Fibroblast of the conjunctiva (primary cell): ENCODE measurements at regions not wholly inside any gene's neighbourhood (a gene's known extent, or its start where the extent isn't known, plus 50 kb on each side); places are given as distances from the start of the nearest gene placed in this dataset.
A peak's percentile ranks its signal among the peaks of the same experiment; 100 is the strongest.

Experiments
- DNase-seq: peaks from one replicate; pipeline ENCODE4 v3.0.0-alpha.2; 2010; ENCODE audit warnings: low read depth

- DNase-seq: peak; percentile 93
Observed at GRCh38 chr1:90402893-90403849, 313.9 kb downstream of the BARHL2 start.

- DNase-seq: peak; percentile 69
Observed at GRCh38 chr1:90400131-90400530, 317.0 kb downstream of the BARHL2 start.

- DNase-seq: no peak
Observed at GRCh38 chr1:90396917-90397316, 320.2 kb downstream of the BARHL2 start.

- DNase-seq: no peak
Observed at GRCh38 chr1:90394247-90394646, 322.9 kb downstream of the BARHL2 start.

- DNase-seq: no peak
Observed at GRCh38 chr1:90393025-90393424, 324.1 kb downstream of the BARHL2 start.

- no peak for DNase-seq
Observed at GRCh38 chr1:90391126-90391525, 326.0 kb downstream of the BARHL2 start.

- DNase-seq: no peak
Observed at GRCh38 chr1:90387805-90388204, 329.3 kb downstream of the BARHL2 start.

GRCh38 chr1:90386899-90387720, 330.0 kb downstream of the BARHL2 start:
- DNase-seq: no peak

- DNase-seq: no peak
Observed at GRCh38 chr1:90384193-90384592, 332.9 kb downstream of the BARHL2 start.

GRCh38 chr1:90382161-90382560, 334.9 kb downstream of the BARHL2 start:
- DNase-seq: no peak

GRCh38 chr1:90381598-90381997, 335.5 kb downstream of the BARHL2 start:
- DNase-seq: no peak

GRCh38 chr1:90371448-90371813, 345.7 kb downstream of the BARHL2 start:
- DNase-seq: no peak

GRCh38 chr1:90370686-90371447, 346.2 kb downstream of the BARHL2 start:
- no peak for DNase-seq

GRCh38 chr1:90362163-90362562, 354.9 kb downstream of the BARHL2 start:
- DNase-seq: no peak

GRCh38 chr1:90361026-90361425, 356.1 kb downstream of the BARHL2 start:
- DNase-seq: no peak

- no peak for DNase-seq
Observed at GRCh38 chr1:90359994-90360393, 357.1 kb downstream of the BARHL2 start.

GRCh38 chr1:90358448-90358847, 358.7 kb downstream of the BARHL2 start:
- DNase-seq: no peak

- DNase-seq: no peak
Observed at GRCh38 chr1:90357995-90358394, 359.1 kb downstream of the BARHL2 start.

GRCh38 chr1:90356991-90357390, 360.1 kb downstream of the BARHL2 start:
- no peak for DNase-seq

- no peak for DNase-seq
Observed at GRCh38 chr1:90356101-90356500, 361.0 kb downstream of the BARHL2 start.

- DNase-seq: no peak
Observed at GRCh38 chr1:90354704-90355103, 359.8 kb downstream of the ZNF326 start.

GRCh38 chr1:90351019-90351418, 356.1 kb downstream of the ZNF326 start:
- DNase-seq: no peak
